ENCODE measurements at regions not wholly inside any gene's neighbourhood (a gene's known extent, or its start where the extent isn't known, plus 50 kb on each side); places are given as distances from the start of the nearest gene placed in this dataset.

- no peaks in the 10 kb centered on the region for H3K27me3 Mint-ChIP-seq (ENCODE audit: unreplicated experiment)
- peaks cover 4% of the 10 kb centered on the region for H3K9me3 Mint-ChIP-seq (ENCODE audit: low read depth, unreplicated experiment)
- DNase-seq: no peak
- H3K4me1 Mint-ChIP-seq (ENCODE audit: low read depth, unreplicated experiment): no peaks in the 10 kb centered on the region
- no peak overlapping the region for H3K27ac Mint-ChIP-seq (ENCODE audit: unreplicated experiment)
- TF ChIP-seq CTCF (IDR thresholded peaks at IDR 0.05; ENCODE audit: unreplicated experiment): no peak
- no TSS peak for BruUV-seq (replicated peaks)
- no peaks in the 10 kb centered on the region for H3K36me3 Mint-ChIP-seq (ENCODE audit: insufficient read depth, unreplicated experiment)
- CTCF ChIA-PET: no interaction called here
- no peak overlapping the region for H3K4me3 Mint-ChIP-seq (ENCODE audit: low read depth, unreplicated experiment)
- intact Hi-C loops (cut with micrococcal nuclease; ENCODE audit: unreplicated experiment): no loop called here
Observed at GRCh38 chr3:137409584-137409983, 354.5 kb upstream of the SOX14 start.

DNA sequence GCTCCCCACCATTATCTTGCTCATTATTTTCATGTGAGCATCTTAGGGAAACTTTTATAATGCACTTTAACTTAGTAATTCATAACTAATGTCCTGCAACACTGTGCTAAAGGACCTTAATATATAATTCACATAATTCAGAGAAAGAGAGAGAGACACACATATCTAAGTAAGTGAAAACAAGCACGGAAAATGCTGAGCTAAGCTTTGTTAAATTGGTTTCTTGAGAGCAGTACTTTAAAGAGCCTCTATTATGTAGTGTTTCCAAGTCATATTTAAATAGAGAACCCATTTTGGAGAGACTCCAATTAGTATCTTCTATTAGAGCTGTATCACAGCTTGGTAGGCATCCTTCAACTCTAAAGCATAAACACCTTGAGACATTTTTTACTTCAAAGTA, 354.1 kb upstream of the SOX14 start:
- no TSS peak for BruUV-seq (replicated peaks)
- no peak for TF ChIP-seq CTCF (IDR thresholded peaks at IDR 0.05; ENCODE audit: unreplicated experiment)
- H3K4me1 Mint-ChIP-seq (ENCODE audit: low read depth, unreplicated experiment): no peaks in the 10 kb centered on the region
- no peaks in the 10 kb centered on the region for H3K27me3 Mint-ChIP-seq (ENCODE audit: unreplicated experiment)
- DNase-seq: no peak
- H3K9me3 Mint-ChIP-seq (ENCODE audit: low read depth, unreplicated experiment): peaks cover 4% of the 10 kb centered on the region
- no peak overlapping the region for H3K27ac Mint-ChIP-seq (ENCODE audit: unreplicated experiment)
- CTCF ChIA-PET: no interaction called here
- H3K4me3 Mint-ChIP-seq (ENCODE audit: low read depth, unreplicated experiment): no peak overlapping the region
- intact Hi-C loops (cut with micrococcal nuclease; ENCODE audit: unreplicated experiment): no loop called here
- H3K36me3 Mint-ChIP-seq (ENCODE audit: insufficient read depth, unreplicated experiment): no peaks in the 10 kb centered on the region

GRCh38 chr3:137420198-137420995, 343.7 kb upstream of the SOX14 start:
- no peak for DNase-seq
- H3K36me3 Mint-ChIP-seq (ENCODE audit: insufficient read depth, unreplicated experiment): no peaks in the 10 kb centered on the region
- intact Hi-C loops (cut with micrococcal nuclease; ENCODE audit: unreplicated experiment): no loop called here
- no TSS peak for BruUV-seq (replicated peaks)
- H3K4me1 Mint-ChIP-seq (ENCODE audit: low read depth, unreplicated experiment): no peaks in the 10 kb centered on the region
- H3K27me3 Mint-ChIP-seq (ENCODE audit: unreplicated experiment): no peaks in the 10 kb centered on the region
- CTCF ChIA-PET: no interaction called here
- peaks cover 14% of the 10 kb centered on the region for H3K9me3 Mint-ChIP-seq (ENCODE audit: low read depth, unreplicated experiment)
- H3K27ac Mint-ChIP-seq (ENCODE audit: unreplicated experiment): no peak overlapping the region
- no peak for TF ChIP-seq CTCF (IDR thresholded peaks at IDR 0.05; ENCODE audit: unreplicated experiment)
- H3K4me3 Mint-ChIP-seq (ENCODE audit: low read depth, unreplicated experiment): no peak overlapping the region

- Mint-ChIP-seq H3K36me3 (ENCODE audit: insufficient read depth, unreplicated experiment) (no peaks in the 10 kb centered on the region), H3K4me1 (ENCODE audit: low read depth, unreplicated experiment) (no peaks in the 10 kb centered on the region), H3K9me3 (ENCODE audit: low read depth, unreplicated experiment) (peaks cover 11% of the 10 kb centered on the region), H3K27ac (ENCODE audit: unreplicated experiment) (no peak overlapping the region), H3K27me3 (ENCODE audit: unreplicated experiment) (no peaks in the 10 kb centered on the region), H3K4me3 (ENCODE audit: low read depth, unreplicated experiment) (no peak overlapping the region)
- no peak for DNase-seq
- intact Hi-C loops (cut with micrococcal nuclease; ENCODE audit: unreplicated experiment): no loop called here
- BruUV-seq (replicated peaks): no TSS peak
- no peak for TF ChIP-seq CTCF (IDR thresholded peaks at IDR 0.05; ENCODE audit: unreplicated experiment)
- CTCF ChIA-PET: no interaction called here
Observed at GRCh38 chr3:137438561-137438960, 325.6 kb upstream of the SOX14 start.

Measured in Calu3 (cell line).